ENCODE measurements at regions not wholly inside any gene's neighbourhood (a gene's known extent, or its start where the extent isn't known, plus 50 kb on each side); places are given as distances from the start of the nearest gene placed in this dataset.

DNA sequence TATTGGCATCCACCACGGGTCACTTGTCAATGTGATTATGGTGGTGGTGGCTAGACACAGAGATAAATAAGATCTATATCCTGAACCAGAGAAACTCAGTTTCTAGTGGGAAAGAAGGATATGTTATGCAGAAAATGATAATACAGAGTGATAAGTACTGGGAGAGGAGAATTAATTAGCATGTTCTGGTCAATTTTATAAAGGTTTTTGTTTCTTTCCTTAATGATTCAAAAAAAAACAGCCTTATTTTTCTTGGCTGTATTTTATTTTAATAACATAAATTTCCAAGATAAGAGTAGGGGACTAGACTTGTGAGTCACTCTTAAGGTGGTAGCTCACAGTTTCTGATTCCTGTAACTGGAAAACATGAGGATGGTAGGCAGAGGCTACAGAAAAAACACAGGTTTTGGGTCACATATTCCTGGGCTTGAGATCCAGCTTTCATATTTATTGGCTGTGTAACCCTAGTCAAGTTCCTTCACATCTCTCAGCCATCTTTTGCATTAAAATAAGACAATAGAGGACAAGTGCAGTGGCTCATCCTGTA is 350.3 kb upstream of the RPS23 start:
- TF ChIP-seq, protein P1, sequence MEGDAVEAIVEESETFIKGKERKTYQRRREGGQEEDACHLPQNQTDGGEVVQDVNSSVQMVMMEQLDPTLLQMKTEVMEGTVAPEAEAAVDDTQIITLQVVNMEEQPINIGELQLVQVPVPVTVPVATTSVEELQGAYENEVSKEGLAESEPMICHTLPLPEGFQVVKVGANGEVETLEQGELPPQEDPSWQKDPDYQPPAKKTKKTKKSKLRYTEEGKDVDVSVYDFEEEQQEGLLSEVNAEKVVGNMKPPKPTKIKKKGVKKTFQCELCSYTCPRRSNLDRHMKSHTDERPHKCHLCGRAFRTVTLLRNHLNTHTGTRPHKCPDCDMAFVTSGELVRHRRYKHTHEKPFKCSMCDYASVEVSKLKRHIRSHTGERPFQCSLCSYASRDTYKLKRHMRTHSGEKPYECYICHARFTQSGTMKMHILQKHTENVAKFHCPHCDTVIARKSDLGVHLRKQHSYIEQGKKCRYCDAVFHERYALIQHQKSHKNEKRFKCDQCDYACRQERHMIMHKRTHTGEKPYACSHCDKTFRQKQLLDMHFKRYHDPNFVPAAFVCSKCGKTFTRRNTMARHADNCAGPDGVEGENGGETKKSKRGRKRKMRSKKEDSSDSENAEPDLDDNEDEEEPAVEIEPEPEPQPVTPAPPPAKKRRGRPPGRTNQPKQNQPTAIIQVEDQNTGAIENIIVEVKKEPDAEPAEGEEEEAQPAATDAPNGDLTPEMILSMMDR (IDR thresholded peaks at IDR 0.05) = no peak
- TF ChIP-seq ZSCAN20 (CRISPR knock-in tag; IDR thresholded peaks at IDR 0.05) = no peak
- TF ChIP-seq TP53 (CRISPR knock-in tag; IDR thresholded peaks at IDR 0.05) = no peak
- TF ChIP-seq POLR2A (IDR thresholded peaks at IDR 0.05; ENCODE audit: low read length) = no peak
- TF ChIP-seq CEBPB (IDR thresholded peaks at IDR 0.05) = no peak
- TF ChIP-seq HOXB13 (CRISPR knock-in tag; IDR thresholded peaks at IDR 0.05; ENCODE audit: low read depth) = no peak
- TF ChIP-seq RFX5 (IDR thresholded peaks at IDR 0.05) = no peak
- TF ChIP-seq MYC (IDR thresholded peaks at IDR 0.05; ENCODE audit: borderline replicate concordance, low read length) = no peak
- TF ChIP-seq, protein P2, sequence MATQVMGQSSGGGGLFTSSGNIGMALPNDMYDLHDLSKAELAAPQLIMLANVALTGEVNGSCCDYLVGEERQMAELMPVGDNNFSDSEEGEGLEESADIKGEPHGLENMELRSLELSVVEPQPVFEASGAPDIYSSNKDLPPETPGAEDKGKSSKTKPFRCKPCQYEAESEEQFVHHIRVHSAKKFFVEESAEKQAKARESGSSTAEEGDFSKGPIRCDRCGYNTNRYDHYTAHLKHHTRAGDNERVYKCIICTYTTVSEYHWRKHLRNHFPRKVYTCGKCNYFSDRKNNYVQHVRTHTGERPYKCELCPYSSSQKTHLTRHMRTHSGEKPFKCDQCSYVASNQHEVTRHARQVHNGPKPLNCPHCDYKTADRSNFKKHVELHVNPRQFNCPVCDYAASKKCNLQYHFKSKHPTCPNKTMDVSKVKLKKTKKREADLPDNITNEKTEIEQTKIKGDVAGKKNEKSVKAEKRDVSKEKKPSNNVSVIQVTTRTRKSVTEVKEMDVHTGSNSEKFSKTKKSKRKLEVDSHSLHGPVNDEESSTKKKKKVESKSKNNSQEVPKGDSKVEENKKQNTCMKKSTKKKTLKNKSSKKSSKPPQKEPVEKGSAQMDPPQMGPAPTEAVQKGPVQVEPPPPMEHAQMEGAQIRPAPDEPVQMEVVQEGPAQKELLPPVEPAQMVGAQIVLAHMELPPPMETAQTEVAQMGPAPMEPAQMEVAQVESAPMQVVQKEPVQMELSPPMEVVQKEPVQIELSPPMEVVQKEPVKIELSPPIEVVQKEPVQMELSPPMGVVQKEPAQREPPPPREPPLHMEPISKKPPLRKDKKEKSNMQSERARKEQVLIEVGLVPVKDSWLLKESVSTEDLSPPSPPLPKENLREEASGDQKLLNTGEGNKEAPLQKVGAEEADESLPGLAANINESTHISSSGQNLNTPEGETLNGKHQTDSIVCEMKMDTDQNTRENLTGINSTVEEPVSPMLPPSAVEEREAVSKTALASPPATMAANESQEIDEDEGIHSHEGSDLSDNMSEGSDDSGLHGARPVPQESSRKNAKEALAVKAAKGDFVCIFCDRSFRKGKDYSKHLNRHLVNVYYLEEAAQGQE (IDR thresholded peaks at IDR 0.05) = no peak
- TF ChIP-seq EHMT2 (IDR thresholded peaks at IDR 0.05; ENCODE audit: low read depth) = no peak
- TF ChIP-seq HOXB5 (CRISPR knock-in tag; IDR thresholded peaks at IDR 0.05) = no peak
- no peak for TF ChIP-seq JUN (IDR thresholded peaks at IDR 0.05)
- TF ChIP-seq ZFP36 (IDR thresholded peaks at IDR 0.05; ENCODE audit: borderline replicate concordance, partially characterized antibody) = no peak
